ENCODE measurements at regions not wholly inside any gene's neighbourhood (a gene's known extent, or its start where the extent isn't known, plus 50 kb on each side); places are given as distances from the start of the nearest gene placed in this dataset.

- DNase-seq, result no peak
Observed at GRCh38 chr19:32230441-32230840, 115.0 kb upstream of the ZNF507 start.

DNA sequence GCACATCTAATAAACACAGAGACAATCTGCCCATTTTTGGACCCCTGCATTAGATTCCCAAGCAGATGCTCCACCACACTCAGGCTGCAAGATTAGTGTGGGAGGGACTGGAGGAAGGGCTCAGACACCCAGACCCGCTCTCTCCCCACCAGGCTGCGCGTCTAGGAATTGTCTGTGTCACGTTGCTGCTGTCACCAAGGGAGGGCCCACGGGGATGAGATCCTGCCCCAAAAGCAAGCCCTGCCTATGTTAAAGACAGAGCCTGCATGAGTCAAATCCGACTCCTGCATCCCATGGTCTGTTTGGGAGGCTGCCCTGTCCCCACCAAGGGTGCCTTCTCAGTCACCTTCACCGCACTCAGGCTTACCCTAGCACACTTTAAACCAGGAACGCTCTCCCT is 114.4 kb upstream of the ZNF507 start:
- DNase-seq, result no peak

- DNase-seq, result no peak
Observed at GRCh38 chr19:32231691-32232090, 113.7 kb upstream of the ZNF507 start.

- DNase-seq, result no peak
Observed at GRCh38 chr19:32232449-32232848, 113.0 kb upstream of the ZNF507 start.

DNA sequence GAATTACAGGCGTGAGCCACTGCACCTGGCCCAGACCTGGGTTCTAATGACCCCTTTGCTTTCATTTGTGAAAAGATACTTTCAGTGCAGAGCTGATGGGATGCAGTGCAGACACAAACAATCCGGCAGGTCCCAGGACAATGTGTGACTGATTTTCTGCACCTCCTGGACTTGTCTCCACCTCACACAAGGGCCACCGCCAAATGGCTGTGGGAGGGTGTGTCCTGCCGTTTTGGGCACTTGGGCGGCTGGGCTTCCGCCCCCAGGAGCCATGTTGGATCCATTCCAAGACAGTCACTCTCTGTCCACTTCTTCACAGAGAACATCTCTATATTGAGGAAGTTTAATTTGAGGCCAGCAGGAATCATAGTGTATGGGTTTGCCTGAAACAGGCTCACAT is 112.3 kb upstream of the ZNF507 start:
- no peak for DNase-seq

GRCh38 chr19:32233885-32234284 is 111.5 kb upstream of the ZNF507 start:
- no peak for DNase-seq

DNA sequence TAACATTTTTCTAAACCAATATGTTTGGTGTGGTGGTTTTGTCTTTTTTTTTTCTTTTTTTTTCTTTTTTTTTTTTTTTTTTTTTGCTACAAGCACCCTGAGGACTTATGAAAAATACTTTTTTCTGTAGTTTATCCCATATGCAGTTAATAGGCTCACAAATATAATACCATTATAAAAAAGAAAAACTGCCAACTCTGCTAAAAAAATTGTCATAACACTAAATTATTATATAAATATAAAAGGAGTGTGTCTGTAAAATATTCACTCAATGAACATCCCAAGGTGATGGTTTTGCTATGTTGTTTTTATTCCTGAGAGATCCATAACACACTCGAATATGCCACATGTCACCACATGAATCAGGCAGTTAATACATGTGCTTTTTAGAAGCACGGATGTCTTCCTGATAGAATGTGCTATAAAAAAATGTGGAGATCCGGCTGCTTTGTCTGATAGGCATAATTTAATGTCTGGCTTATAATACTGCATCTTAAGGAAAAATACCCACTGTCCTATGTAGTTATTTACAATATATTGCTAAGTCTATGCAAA is 110.7 kb upstream of the ZNF507 start:
- no peak for DNase-seq

GRCh38 chr19:32238076-32238475 is 107.3 kb upstream of the ZNF507 start:
- no peak for DNase-seq

- DNase-seq, result no peak
Observed at GRCh38 chr19:32240316-32240715, 105.1 kb upstream of the ZNF507 start.

DNA sequence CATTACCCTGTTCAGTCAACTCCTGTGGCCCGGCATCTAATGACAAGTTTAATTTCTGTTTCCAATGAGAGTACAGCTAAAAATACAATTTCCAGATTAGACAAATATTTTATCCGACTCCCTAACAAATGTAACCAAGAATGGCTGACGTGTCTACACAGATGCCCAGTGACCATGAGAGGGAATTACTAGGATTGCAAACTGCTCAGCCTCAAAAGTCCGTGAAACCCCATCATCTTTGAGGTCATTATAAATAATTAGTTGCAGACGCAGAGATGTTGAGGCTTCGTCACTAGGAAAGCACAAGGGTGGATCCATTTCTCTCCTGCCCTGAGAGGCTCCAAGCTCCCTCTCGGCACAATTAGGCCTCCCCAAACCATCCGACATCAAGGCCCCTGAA is 104.1 kb upstream of the ZNF507 start:
- DNase-seq, result no peak

GRCh38 chr19:32241932-32242710 is 103.3 kb upstream of the ZNF507 start:
- no peak for DNase-seq

GRCh38 chr19:32246006-32246405 is 99.4 kb upstream of the ZNF507 start:
- no peak for DNase-seq

GRCh38 chr19:32251634-32252332 is 93.6 kb upstream of the ZNF507 start:
- DNase-seq, result no peak

GRCh38 chr19:32252333-32252669 is 93.1 kb upstream of the ZNF507 start:
- DNase-seq, result no peak

- no peak for DNase-seq
Observed at GRCh38 chr19:32253683-32254508, 91.5 kb upstream of the ZNF507 start.

GRCh38 chr19:32254509-32254890 is 90.9 kb upstream of the ZNF507 start:
- DNase-seq, result no peak

DNA sequence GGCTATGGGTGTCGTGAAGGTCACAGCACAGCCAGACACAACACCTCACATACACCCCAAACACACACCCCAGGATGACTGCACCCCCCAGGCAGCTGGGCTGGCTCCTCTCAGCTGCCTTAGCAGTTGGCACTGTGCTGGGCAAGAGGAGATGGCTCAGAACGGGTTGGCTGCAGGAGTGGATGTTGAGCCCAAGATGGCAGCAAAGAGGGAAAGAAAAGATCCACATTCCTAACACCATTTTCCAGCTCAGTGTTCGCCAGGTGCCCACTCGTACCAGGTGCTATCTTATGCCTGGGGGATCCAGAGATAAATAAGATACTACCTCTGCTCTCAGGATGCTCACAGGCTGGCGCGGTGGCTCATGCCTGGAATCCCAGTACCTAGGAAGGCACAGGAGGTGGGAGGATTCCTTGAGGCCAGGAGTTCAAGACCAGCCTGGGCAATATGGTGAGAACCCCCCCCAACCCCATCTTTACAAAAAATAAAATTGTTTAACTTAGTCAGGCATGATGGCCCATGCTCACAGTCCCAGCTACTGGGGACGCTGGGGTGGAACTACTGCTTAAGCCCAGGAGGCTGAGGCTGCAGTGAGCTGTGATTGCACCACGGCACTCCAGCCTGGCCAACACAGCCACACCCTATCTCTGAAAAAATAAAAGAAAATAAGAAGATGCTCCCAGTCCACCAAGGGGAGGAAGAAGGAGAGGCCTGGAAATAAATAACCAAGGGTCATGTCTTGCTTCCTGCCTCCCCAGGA is 89.7 kb upstream of the ZNF507 start:
- no peak for DNase-seq

DNA sequence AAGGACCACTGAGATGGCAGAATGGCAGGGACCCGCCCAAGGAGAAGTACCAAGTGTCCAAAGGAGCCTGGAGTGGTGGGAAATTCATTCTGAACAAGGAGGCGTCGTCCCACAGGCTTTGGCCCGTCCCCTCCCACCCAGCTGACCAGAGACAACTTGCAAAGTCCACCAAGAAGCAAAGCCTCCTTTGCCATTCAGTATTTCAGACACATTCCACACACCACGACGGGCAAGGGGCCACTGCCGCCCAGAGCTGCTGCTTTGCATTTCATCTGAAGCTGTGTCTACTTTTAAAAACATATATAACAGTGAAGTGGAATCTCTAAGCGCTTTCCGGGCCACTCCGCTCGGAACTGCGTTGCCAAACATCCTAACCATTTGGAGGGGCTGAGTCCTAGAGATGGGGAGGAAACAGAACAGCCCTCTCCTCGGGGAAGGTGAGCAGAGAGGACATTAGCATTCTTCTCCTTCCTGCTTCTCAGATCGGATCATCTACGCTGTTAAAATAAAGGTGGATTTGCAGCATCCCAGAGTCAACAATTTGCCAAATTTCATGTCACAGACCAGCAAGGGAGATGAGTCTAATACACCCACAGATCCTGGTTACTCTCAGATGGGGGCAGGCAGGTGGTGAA is 89.0 kb upstream of the ZNF507 start:
- DNase-seq, result no peak

- no peak for DNase-seq
Observed at GRCh38 chr19:32257326-32258073, 87.9 kb upstream of the ZNF507 start.

DNA sequence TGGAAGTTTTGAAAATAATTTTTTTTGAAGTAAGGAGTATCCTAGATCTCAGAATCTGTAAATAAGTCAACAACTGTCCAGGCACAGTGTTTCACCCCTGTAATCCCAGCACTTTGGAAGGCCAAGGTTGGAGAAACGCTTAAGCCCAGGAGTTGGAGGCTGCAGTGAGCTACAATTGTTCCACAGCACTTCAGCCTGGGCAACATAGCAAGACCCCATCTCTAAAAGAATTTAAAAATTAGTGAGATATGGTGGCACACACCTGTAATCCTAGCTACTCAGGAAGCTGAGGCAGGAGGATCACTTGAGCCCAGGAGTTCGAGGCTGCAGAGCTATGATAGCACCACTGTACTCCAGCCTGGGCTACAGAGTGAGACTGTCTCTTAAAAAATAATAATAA is 87.2 kb upstream of the ZNF507 start:
- no peak for DNase-seq

GRCh38 chr19:32264568-32264967 is 80.8 kb upstream of the ZNF507 start:
- no peak for DNase-seq

DNA sequence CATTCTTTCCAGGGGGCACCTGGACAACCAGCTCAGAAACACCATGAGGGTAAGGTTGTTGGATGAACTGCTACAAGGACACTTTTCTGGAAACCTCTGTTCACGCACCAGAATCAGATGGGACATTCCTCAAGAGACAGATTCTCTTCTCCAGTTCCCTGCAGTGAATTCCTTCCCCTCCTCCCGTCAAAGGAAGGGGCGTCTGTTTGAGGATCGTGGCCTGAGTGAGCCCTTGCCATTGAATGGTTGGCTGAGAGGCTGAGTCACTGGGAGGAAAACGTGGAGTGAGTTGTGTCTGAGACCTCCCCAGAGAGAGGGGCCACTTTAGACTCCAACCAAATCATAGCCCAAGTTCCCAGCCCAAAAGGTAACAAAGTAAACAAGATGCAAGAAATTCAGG is 79.4 kb upstream of the ZNF507 start:
- DNase-seq, result no peak

Measured in amniotic stem cell (primary cell).